ENCODE measurements at regions not wholly inside any gene's neighbourhood (a gene's known extent, or its start where the extent isn't known, plus 50 kb on each side); places are given as distances from the start of the nearest gene placed in this dataset.

GRCh38 chr9:110133059-110133458, 74.9 kb downstream of the C9orf152 start:
- Histone ChIP-seq H3K27me3 (ENCODE audit: control insufficient read depth in 1 of 2, insufficient read depth in 2 of 2, low read length in 2 of 2) (no peaks in the 10 kb centered on the region), H3K27ac (ENCODE audit: low read length) (no peak overlapping the region), H3K4me3 (ENCODE audit: low read length in 2 of 2) (no peak overlapping the region), H3K4me1 (ENCODE audit: control insufficient read depth, insufficient read depth, low read length) (peaks cover 50% of the 10 kb centered on the region), H3K36me3 (ENCODE audit: control insufficient read depth in 2 of 2, insufficient read depth in 2 of 2, low read length in 2 of 2) (peaks cover 14% of the 10 kb centered on the region in 2 donors), H3K9ac (ENCODE audit: low read length in 2 of 2) (no peak overlapping the region), H3K9me3 (ENCODE audit: control insufficient read depth in 2 of 2, low read length in 2 of 2) (no peaks in the 10 kb centered on the region)

GRCh38 chr9:110133608-110134210, 74.2 kb downstream of the C9orf152 start:
- Histone ChIP-seq H3K27ac (ENCODE audit: low read length) (no peak overlapping the region), H3K4me1 (ENCODE audit: control insufficient read depth, insufficient read depth, low read length) (peaks cover 43% of the 10 kb centered on the region), H3K4me3 (ENCODE audit: low read length in 2 of 2) (no peak overlapping the region), H3K36me3 (ENCODE audit: control insufficient read depth in 2 of 2, insufficient read depth in 2 of 2, low read length in 2 of 2) (peaks cover 19 to 20% of the 10 kb centered on the region in 2 donors), H3K9me3 (ENCODE audit: control insufficient read depth in 2 of 2, low read length in 2 of 2) (no peaks in the 10 kb centered on the region), H3K27me3 (ENCODE audit: control insufficient read depth in 1 of 2, insufficient read depth in 2 of 2, low read length in 2 of 2) (no peaks in the 10 kb centered on the region), H3K9ac (ENCODE audit: low read length in 2 of 2) (no peak overlapping the region)

- no peaks in the 10 kb centered on the region for H3K27me3 ChIP-seq (ENCODE audit: control insufficient read depth in 1 of 2, insufficient read depth in 2 of 2, low read length in 2 of 2)
- H3K27ac ChIP-seq (ENCODE audit: low read length) = no peak overlapping the region
- H3K36me3 ChIP-seq (ENCODE audit: control insufficient read depth in 2 of 2, insufficient read depth in 2 of 2, low read length in 2 of 2) = peaks cover 25 to 26% of the 10 kb centered on the region in 2 donors
- no peak overlapping the region for H3K4me3 ChIP-seq (ENCODE audit: low read length in 2 of 2)
- H3K9ac ChIP-seq (ENCODE audit: low read length in 2 of 2) = no peak overlapping the region
- H3K4me1 ChIP-seq (ENCODE audit: control insufficient read depth, insufficient read depth, low read length) = peaks cover 29% of the 10 kb centered on the region
- no peaks in the 10 kb centered on the region for H3K9me3 ChIP-seq (ENCODE audit: control insufficient read depth in 2 of 2, low read length in 2 of 2)
Measured at GRCh38 chr9:110135846-110136245, 72.1 kb downstream of the C9orf152 start.

GRCh38 chr9:110136802-110137201, 71.2 kb downstream of the C9orf152 start:
- Histone ChIP-seq H3K27ac (ENCODE audit: low read length) (no peak overlapping the region), H3K9ac (ENCODE audit: low read length in 2 of 2) (no peak overlapping the region), H3K27me3 (ENCODE audit: control insufficient read depth in 1 of 2, insufficient read depth in 2 of 2, low read length in 2 of 2) (no peaks in the 10 kb centered on the region), H3K36me3 (ENCODE audit: control insufficient read depth in 2 of 2, insufficient read depth in 2 of 2, low read length in 2 of 2) (peaks cover 25 to 26% of the 10 kb centered on the region in 2 donors), H3K4me3 (ENCODE audit: low read length in 2 of 2) (no peak overlapping the region), H3K9me3 (ENCODE audit: control insufficient read depth in 2 of 2, low read length in 2 of 2) (no peaks in the 10 kb centered on the region), H3K4me1 (ENCODE audit: control insufficient read depth, insufficient read depth, low read length) (peaks cover 27% of the 10 kb centered on the region)

GRCh38 chr9:110140276-110140675, 67.7 kb downstream of the C9orf152 start:
- Histone ChIP-seq H3K27me3 (ENCODE audit: control insufficient read depth in 1 of 2, insufficient read depth in 2 of 2, low read length in 2 of 2) (no peaks in the 10 kb centered on the region), H3K36me3 (ENCODE audit: control insufficient read depth in 2 of 2, insufficient read depth in 2 of 2, low read length in 2 of 2) (peaks cover 25 to 26% of the 10 kb centered on the region in 2 donors), H3K9me3 (ENCODE audit: control insufficient read depth in 2 of 2, low read length in 2 of 2) (no peaks in the 10 kb centered on the region), H3K4me3 (ENCODE audit: low read length in 2 of 2) (no peak overlapping the region), H3K27ac (ENCODE audit: low read length) (no peak overlapping the region), H3K9ac (ENCODE audit: low read length in 2 of 2) (no peak overlapping the region), H3K4me1 (ENCODE audit: control insufficient read depth, insufficient read depth, low read length) (peaks cover 38% of the 10 kb centered on the region)

GRCh38 chr9:110141227-110141793, 66.6 kb downstream of the C9orf152 start:
- Histone ChIP-seq H3K9me3 (ENCODE audit: control insufficient read depth in 2 of 2, low read length in 2 of 2) (no peaks in the 10 kb centered on the region), H3K4me3 (ENCODE audit: low read length in 2 of 2) (no peak overlapping the region), H3K9ac (ENCODE audit: low read length in 2 of 2) (no peak overlapping the region), H3K27ac (ENCODE audit: low read length) (no peak overlapping the region), H3K4me1 (ENCODE audit: control insufficient read depth, insufficient read depth, low read length) (peaks cover 36% of the 10 kb centered on the region), H3K36me3 (ENCODE audit: control insufficient read depth in 2 of 2, insufficient read depth in 2 of 2, low read length in 2 of 2) (peaks cover 21 to 28% of the 10 kb centered on the region in 2 donors), H3K27me3 (ENCODE audit: control insufficient read depth in 1 of 2, insufficient read depth in 2 of 2, low read length in 2 of 2) (no peaks in the 10 kb centered on the region)

GRCh38 chr9:110142253-110142652, 65.7 kb downstream of the C9orf152 start:
- Histone ChIP-seq H3K27me3 (ENCODE audit: control insufficient read depth in 1 of 2, insufficient read depth in 2 of 2, low read length in 2 of 2) (no peaks in the 10 kb centered on the region), H3K4me3 (ENCODE audit: low read length in 2 of 2) (no peak overlapping the region), H3K36me3 (ENCODE audit: control insufficient read depth in 2 of 2, insufficient read depth in 2 of 2, low read length in 2 of 2) (peaks cover 18 to 22% of the 10 kb centered on the region in 2 donors), H3K9ac (ENCODE audit: low read length in 2 of 2) (no peak overlapping the region), H3K9me3 (ENCODE audit: control insufficient read depth in 2 of 2, low read length in 2 of 2) (no peaks in the 10 kb centered on the region), H3K27ac (ENCODE audit: low read length) (no peak overlapping the region), H3K4me1 (ENCODE audit: control insufficient read depth, insufficient read depth, low read length) (peaks cover 32% of the 10 kb centered on the region)

- Histone ChIP-seq H3K36me3 (ENCODE audit: control insufficient read depth in 2 of 2, insufficient read depth in 2 of 2, low read length in 2 of 2) (peaks cover 11 to 15% of the 10 kb centered on the region in 2 donors), H3K4me1 (ENCODE audit: control insufficient read depth, insufficient read depth, low read length) (peaks cover 26% of the 10 kb centered on the region), H3K9ac (ENCODE audit: low read length in 2 of 2) (no peak overlapping the region), H3K27me3 (ENCODE audit: control insufficient read depth in 1 of 2, insufficient read depth in 2 of 2, low read length in 2 of 2) (no peaks in the 10 kb centered on the region), H3K9me3 (ENCODE audit: control insufficient read depth in 2 of 2, low read length in 2 of 2) (no peaks in the 10 kb centered on the region), H3K4me3 (ENCODE audit: low read length in 2 of 2) (no peak overlapping the region), H3K27ac (ENCODE audit: low read length) (no peak overlapping the region)
Measured at GRCh38 chr9:110142868-110143481, 65.0 kb downstream of the C9orf152 start.

- H3K9ac ChIP-seq (ENCODE audit: low read length in 2 of 2) = no peak overlapping the region
- H3K36me3 ChIP-seq (ENCODE audit: control insufficient read depth in 2 of 2, insufficient read depth in 2 of 2, low read length in 2 of 2) = peaks cover 6 to 9% of the 10 kb centered on the region in 2 donors
- H3K4me1 ChIP-seq (ENCODE audit: control insufficient read depth, insufficient read depth, low read length) = peaks cover 29% of the 10 kb centered on the region
- H3K27me3 ChIP-seq (ENCODE audit: control insufficient read depth in 1 of 2, insufficient read depth in 2 of 2, low read length in 2 of 2) = no peaks in the 10 kb centered on the region
- no peak overlapping the region for H3K27ac ChIP-seq (ENCODE audit: low read length)
- H3K4me3 ChIP-seq (ENCODE audit: low read length in 2 of 2) = no peak overlapping the region
- H3K9me3 ChIP-seq (ENCODE audit: control insufficient read depth in 2 of 2, low read length in 2 of 2) = no peaks in the 10 kb centered on the region
Measured at GRCh38 chr9:110143485-110143884, 64.5 kb downstream of the C9orf152 start.

GRCh38 chr9:110143950-110144545, 63.9 kb downstream of the C9orf152 start:
- no peak overlapping the region for H3K9ac ChIP-seq (ENCODE audit: low read length in 2 of 2)
- no peaks in the 10 kb centered on the region for H3K27me3 ChIP-seq (ENCODE audit: control insufficient read depth in 1 of 2, insufficient read depth in 2 of 2, low read length in 2 of 2)
- no peak overlapping the region for H3K4me3 ChIP-seq (ENCODE audit: low read length in 2 of 2)
- H3K9me3 ChIP-seq (ENCODE audit: control insufficient read depth in 2 of 2, low read length in 2 of 2) = no peaks in the 10 kb centered on the region
- H3K36me3 ChIP-seq (ENCODE audit: control insufficient read depth in 2 of 2, insufficient read depth in 2 of 2, low read length in 2 of 2) = peaks cover 2 to 5% of the 10 kb centered on the region in 2 donors
- no peak overlapping the region for H3K27ac ChIP-seq (ENCODE audit: low read length)
- H3K4me1 ChIP-seq (ENCODE audit: control insufficient read depth, insufficient read depth, low read length) = peaks cover 29% of the 10 kb centered on the region

Measured in stomach smooth muscle (tissue), 2 donors.